Cardiac fibroblast (primary cell): ENCODE measurements at regions not wholly inside any gene's neighbourhood (a gene's known extent, or its start where the extent isn't known, plus 50 kb on each side); places are given as distances from the start of the nearest gene placed in this dataset.

Experiments
- DNase-seq, 2 donors: peaks; one replicate each; pipeline versions ENCODE4 v3.0.0 to v3.0.0-alpha.2; 2010; ENCODE audit warnings: low read depth in 2 of 2
- H3K4me3 ChIP-seq, 2 donors: replicated peaks in 1 of 2; 1 replicate in 1 of 2; 2 replicates in 1 of 2; pipeline ENCODE4 v1.5.1; 2011; ENCODE audit warnings: low read depth in 2 of 2, low read length in 2 of 2, mild to moderate bottlenecking in 2 of 2, moderate library complexity in 1 of 2
- CTCF ChIP-seq: IDR thresholded peaks from one replicate; pipeline ENCODE4 v1.5.1; 2011; ENCODE audit warnings: low read depth, mild to moderate bottlenecking, low read length, inconsistent platforms

- no peak for DNase-seq
- no peak overlapping the region for H3K4me3 ChIP-seq
- TF ChIP-seq CTCF, result no peak
Observed at GRCh38 chr10:105596749-105597148, 955.7 kb downstream of the SORCS3 start.

- TF ChIP-seq CTCF, result no peak
- no peak overlapping the region for H3K4me3 ChIP-seq
- no peak for DNase-seq
Observed at GRCh38 chr10:105594296-105594695, 953.2 kb downstream of the SORCS3 start.

GRCh38 chr10:105592468-105592867 lies 951.4 kb downstream of the SORCS3 start:
- TF ChIP-seq CTCF, result no peak
- no peak for DNase-seq
- no peak overlapping the region for H3K4me3 ChIP-seq

- no peak overlapping the region for H3K4me3 ChIP-seq
- DNase-seq, result no peak
- no peak for TF ChIP-seq CTCF
Observed at GRCh38 chr10:105586451-105587098, 945.5 kb downstream of the SORCS3 start.

- TF ChIP-seq CTCF, result no peak
- DNase-seq, result no peak
- H3K4me3 ChIP-seq, result no peak overlapping the region
Observed at GRCh38 chr10:105585753-105586152, 944.7 kb downstream of the SORCS3 start.

- DNase-seq, result no peak
- TF ChIP-seq CTCF, result no peak
- H3K4me3 ChIP-seq, result no peak overlapping the region
Observed at GRCh38 chr10:105585171-105585570, 944.1 kb downstream of the SORCS3 start.

GRCh38 chr10:105579112-105579511 lies 938.0 kb downstream of the SORCS3 start:
- TF ChIP-seq CTCF, result no peak
- no peak overlapping the region for H3K4me3 ChIP-seq
- no peak for DNase-seq
